Cardiac fibroblast (primary cell): ENCODE measurements at regions not wholly inside any gene's neighbourhood (a gene's known extent, or its start where the extent isn't known, plus 50 kb on each side); places are given as distances from the start of the nearest gene placed in this dataset.
"Not testable (repeated sequence)": the region's sequence is repeated elsewhere in the genome, so short reads cannot be mapped to it uniquely, and the experiment has no call there.

Source experiments
- DNase-seq, 2 donors: peaks; one replicate each; pipeline versions ENCODE4 v3.0.0 to v3.0.0-alpha.2; 2010; ENCODE audit warnings: low read depth in 2 of 2
- H3K4me3 ChIP-seq, 2 donors: replicated peaks in 1 of 2; 1 replicate in 1 of 2; 2 replicates in 1 of 2; pipeline ENCODE4 v1.5.1; 2011; ENCODE audit warnings: low read depth in 2 of 2, low read length in 2 of 2, mild to moderate bottlenecking in 2 of 2, moderate library complexity in 1 of 2
- CTCF ChIP-seq: IDR thresholded peaks from one replicate; pipeline ENCODE4 v1.5.1; 2011; ENCODE audit warnings: low read depth, mild to moderate bottlenecking, low read length, inconsistent platforms

GRCh38 chr3:107224026-107224596 is 153.1 kb upstream of the CCDC54 start:
- H3K4me3 ChIP-seq, result no peak overlapping the region
- no peak for DNase-seq
- no peak for TF ChIP-seq CTCF

DNA sequence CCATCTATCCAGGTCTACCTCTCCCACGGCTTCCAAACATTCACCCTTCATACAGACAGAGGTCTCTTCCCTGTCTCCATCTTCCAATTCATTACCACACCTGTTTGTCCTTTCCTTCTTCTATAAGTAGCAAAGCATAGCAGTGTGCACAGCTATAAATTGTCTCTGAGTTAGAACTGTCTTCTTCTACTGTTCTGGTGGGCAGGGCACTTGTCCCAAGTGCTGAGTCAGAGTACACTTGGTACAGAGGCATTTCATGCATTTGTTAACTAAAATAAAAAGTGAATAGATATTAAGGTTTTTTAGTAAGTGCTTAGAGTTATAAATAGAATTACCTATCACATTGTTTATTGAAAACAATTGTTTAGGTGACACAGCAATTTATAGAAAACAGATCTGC is 150.1 kb upstream of the CCDC54 start:
- no peak overlapping the region for H3K4me3 ChIP-seq
- DNase-seq, result peak; percentile 34 to 64
- TF ChIP-seq CTCF, result no peak

DNA sequence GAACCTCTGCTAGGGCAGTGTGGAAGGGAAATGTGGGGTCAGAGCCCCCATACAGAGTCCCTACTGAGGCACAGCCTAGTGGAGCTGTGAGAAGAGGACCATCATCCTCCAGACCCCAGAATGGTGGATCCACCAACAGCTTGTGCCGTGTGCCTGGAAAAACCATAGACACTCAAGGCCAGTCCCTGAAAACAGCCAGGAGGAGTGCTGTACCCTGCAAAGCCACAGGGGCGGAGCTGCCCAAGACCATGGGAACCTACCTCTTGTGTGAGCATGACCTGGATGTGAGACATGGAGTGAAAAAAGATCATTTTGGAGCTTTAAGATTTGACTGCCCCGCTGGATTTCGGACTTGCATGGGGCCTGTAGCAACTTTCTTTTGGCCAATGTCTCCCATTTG is 143.4 kb upstream of the CCDC54 start:
- DNase-seq, H3K4me3 ChIP-seq: not testable (repeated sequence)

DNA sequence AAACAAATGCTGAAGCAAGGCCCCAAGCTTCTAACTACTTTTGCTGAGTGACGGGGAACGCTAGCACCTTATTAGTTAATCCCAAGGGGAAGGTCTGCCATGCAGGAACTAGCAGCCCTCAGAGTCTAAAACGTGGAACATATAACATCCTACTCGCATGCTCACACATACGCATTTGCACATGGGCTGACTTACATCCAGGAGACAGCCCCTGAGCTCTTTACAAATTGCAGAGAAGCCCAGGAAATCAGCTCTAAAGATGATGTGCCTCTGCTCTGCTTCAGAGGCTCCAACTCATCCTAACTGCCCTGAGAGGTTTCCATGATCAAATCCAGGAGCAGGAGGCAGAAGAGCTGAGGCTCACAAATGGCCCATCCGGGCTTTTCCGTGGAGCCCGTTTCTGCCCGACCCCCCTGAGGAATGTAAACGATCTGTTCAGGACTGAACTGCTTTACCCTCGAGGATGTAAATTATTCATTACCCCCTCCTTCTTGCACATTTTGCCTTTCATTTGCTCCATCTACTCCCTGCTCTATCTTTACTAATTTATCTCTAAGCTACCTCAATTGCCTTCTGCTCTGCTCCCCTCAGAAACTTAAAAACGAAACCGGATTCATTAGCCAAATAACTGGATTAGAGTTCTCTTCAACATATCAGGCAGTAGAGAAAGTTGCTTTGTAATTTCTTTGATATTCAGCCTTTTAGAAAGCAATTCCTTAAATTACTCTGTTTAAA is 141.9 kb upstream of the CCDC54 start:
- DNase-seq, result peak; percentile 43 to 59
- TF ChIP-seq CTCF, result no peak
- H3K4me3 ChIP-seq, result peak overlapping the region; percentile 27 to 35

DNA sequence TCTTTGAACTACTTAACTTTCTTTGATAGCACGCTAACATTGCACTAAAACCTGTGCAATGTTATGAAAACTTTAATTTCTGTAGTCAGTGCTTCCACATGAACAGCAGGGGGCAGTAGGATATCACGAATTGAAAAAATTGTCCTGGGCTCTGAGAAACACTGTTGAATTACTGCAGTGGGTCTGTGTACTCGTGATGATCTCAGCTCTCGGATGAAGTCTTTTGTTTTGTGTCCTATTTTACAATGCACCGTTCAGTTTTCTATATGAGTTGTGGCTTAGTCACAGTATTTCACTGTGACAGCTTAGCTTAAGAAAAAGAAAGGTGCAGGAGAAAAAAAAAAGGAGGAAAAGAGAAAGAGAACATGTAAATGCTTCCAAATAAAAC is 141.3 kb upstream of the CCDC54 start:
- TF ChIP-seq CTCF, result peak; percentile 67
- H3K4me3 ChIP-seq, result peak overlapping the region; percentile 27 to 35
- DNase-seq, result peak; percentile 94 to 97

GRCh38 chr3:107236655-107237337 is 140.4 kb upstream of the CCDC54 start:
- DNase-seq, result peak in 1 of 2 donors; percentile 52
- H3K4me3 ChIP-seq, result no peak overlapping the region
- no peak for TF ChIP-seq CTCF

DNA sequence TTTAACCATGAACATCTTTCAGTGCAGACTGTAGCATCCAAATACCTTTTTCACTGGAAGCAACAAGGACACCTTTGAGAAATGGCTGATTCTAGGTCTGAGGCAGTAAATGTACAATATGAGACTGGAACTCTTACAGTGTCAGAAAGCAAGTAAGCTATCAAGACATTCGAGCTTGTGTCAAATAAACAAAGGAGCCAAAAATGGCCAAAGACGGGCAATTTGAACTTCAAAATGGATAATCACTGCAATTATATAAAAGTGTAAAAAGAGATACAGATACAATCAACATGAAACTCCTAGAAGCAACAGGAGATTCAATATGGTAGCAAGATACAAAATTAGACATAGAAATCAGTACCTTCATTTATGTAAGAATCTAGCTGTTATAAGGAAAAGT is 138.5 kb upstream of the CCDC54 start:
- no peak for TF ChIP-seq CTCF
- no peak overlapping the region for H3K4me3 ChIP-seq
- no peak for DNase-seq
